Suppressor macrophage treated with lipopolysaccharide for 4 hours (primary cell): ENCODE measurements at regions not wholly inside any gene's neighbourhood (a gene's known extent, or its start where the extent isn't known, plus 50 kb on each side); places are given as distances from the start of the nearest gene placed in this dataset.

Experiments
- DNase-seq: peaks from one replicate; pipeline ENCODE4 v3.0.0-alpha.2; 2020

GRCh38 chr2:34025196-34025595, 426.1 kb upstream of the FAM98A start:
- DNase-seq = no peak

GRCh38 chr2:34012715-34013302, 413.7 kb upstream of the FAM98A start:
- peak; percentile 18 for DNase-seq

GRCh38 chr2:34011684-34012083, 412.6 kb upstream of the FAM98A start:
- no peak for DNase-seq

GRCh38 chr2:34005901-34006300, 406.8 kb upstream of the FAM98A start:
- DNase-seq = no peak

- DNase-seq = no peak
Measured at GRCh38 chr2:34004936-34005335, 405.8 kb upstream of the FAM98A start.

- no peak for DNase-seq
Measured at GRCh38 chr2:34003795-34004194, 404.7 kb upstream of the FAM98A start.

GRCh38 chr2:34001557-34001956, 402.5 kb upstream of the FAM98A start:
- no peak for DNase-seq

- DNase-seq = no peak
Measured at GRCh38 chr2:33984131-33984530, 385.0 kb upstream of the FAM98A start.

GRCh38 chr2:33978471-33978870, 379.4 kb upstream of the FAM98A start:
- DNase-seq = no peak

GRCh38 chr2:33975498-33975897, 376.4 kb upstream of the FAM98A start:
- DNase-seq = no peak

- DNase-seq = no peak
Measured at GRCh38 chr2:33967103-33967502, 368.0 kb upstream of the FAM98A start.

GRCh38 chr2:33958591-33958990, 359.5 kb upstream of the FAM98A start:
- no peak for DNase-seq

- DNase-seq = no peak
Measured at GRCh38 chr2:33949371-33949770, 350.3 kb upstream of the FAM98A start.

GRCh38 chr2:33946193-33946592, 347.1 kb upstream of the FAM98A start:
- DNase-seq = no peak

- DNase-seq = no peak
Measured at GRCh38 chr2:33933203-33933602, 334.1 kb upstream of the FAM98A start.

- DNase-seq = no peak
Measured at GRCh38 chr2:33931164-33931563, 332.1 kb upstream of the FAM98A start.

GRCh38 chr2:33929467-33929866, 330.4 kb upstream of the FAM98A start:
- no peak for DNase-seq

- DNase-seq = no peak
Measured at GRCh38 chr2:33927756-33928155, 328.7 kb upstream of the FAM98A start.

GRCh38 chr2:33925311-33925710, 326.2 kb upstream of the FAM98A start:
- no peak for DNase-seq

GRCh38 chr2:33924586-33925169, 325.6 kb upstream of the FAM98A start:
- no peak for DNase-seq

GRCh38 chr2:33917252-33917651, 318.2 kb upstream of the FAM98A start:
- DNase-seq = no peak

- no peak for DNase-seq
Measured at GRCh38 chr2:33913071-33913616, 314.0 kb upstream of the FAM98A start.

GRCh38 chr2:33911327-33911726, 312.2 kb upstream of the FAM98A start:
- no peak for DNase-seq

GRCh38 chr2:33909945-33910695, 311.0 kb upstream of the FAM98A start:
- no peak for DNase-seq
